ENCODE measurements at regions not wholly inside any gene's neighbourhood (a gene's known extent, or its start where the extent isn't known, plus 50 kb on each side); places are given as distances from the start of the nearest gene placed in this dataset.
"Not testable (repeated sequence)": the region's sequence is repeated elsewhere in the genome, so short reads cannot be mapped to it uniquely, and the experiment has no call there.

DNA sequence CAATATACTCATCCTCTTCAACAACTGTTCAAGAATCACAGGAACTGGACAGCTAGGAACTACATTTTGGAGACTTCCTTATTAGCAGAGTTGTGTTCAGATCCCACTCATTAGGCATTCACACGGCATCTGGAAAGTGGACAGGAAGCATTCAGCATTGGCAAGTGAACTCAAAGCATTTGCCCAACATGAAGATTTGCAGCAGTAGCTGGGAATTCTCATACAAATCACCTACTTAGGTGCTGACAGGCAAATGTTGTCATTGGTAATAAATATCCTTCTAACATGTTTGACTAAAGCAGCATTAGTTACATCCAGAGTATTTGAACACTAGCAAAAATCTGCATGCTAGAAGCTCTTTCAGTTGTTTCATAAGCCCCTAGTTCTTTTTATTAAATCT lies 350.8 kb downstream of the PTH2R start:
- POLR2A ChIA-PET (ENCODE audit: low non-redundant PET) = no interaction called here
- intact Hi-C loops (cut with micrococcal nuclease; ENCODE audit: unreplicated experiment) = no loop called here
- Histone ChIP-seq H3K4me3 (ENCODE audit: low read depth, low read length, poor library complexity, severe bottlenecking) (no peak overlapping the region), H3K27ac (ENCODE audit: low read depth, low read length, poor library complexity, severe bottlenecking) (no peak overlapping the region), H3K4me1 (ENCODE audit: insufficient read depth, low read length, poor library complexity, severe bottlenecking) (no peaks in the 10 kb centered on the region), H3K36me3 (ENCODE audit: insufficient read depth, low read length, poor library complexity, severe bottlenecking) (no peaks in the 10 kb centered on the region), H3K27me3 (replicated peaks; ENCODE audit: insufficient read depth, low read depth, low read length, poor library complexity) (no peaks in the 10 kb centered on the region), H3K9me3 (ENCODE audit: low read depth, low read length, poor library complexity, severe bottlenecking) (peaks cover 4% of the 10 kb centered on the region)
- CTCF ChIA-PET = no interaction called here
- TF ChIP-seq EZH2 (IDR thresholded peaks at IDR 0.05; ENCODE audit: borderline replicate concordance, low read depth, low read length, poor library complexity, severe bottlenecking) = no peak
- TF ChIP-seq, protein P1, sequence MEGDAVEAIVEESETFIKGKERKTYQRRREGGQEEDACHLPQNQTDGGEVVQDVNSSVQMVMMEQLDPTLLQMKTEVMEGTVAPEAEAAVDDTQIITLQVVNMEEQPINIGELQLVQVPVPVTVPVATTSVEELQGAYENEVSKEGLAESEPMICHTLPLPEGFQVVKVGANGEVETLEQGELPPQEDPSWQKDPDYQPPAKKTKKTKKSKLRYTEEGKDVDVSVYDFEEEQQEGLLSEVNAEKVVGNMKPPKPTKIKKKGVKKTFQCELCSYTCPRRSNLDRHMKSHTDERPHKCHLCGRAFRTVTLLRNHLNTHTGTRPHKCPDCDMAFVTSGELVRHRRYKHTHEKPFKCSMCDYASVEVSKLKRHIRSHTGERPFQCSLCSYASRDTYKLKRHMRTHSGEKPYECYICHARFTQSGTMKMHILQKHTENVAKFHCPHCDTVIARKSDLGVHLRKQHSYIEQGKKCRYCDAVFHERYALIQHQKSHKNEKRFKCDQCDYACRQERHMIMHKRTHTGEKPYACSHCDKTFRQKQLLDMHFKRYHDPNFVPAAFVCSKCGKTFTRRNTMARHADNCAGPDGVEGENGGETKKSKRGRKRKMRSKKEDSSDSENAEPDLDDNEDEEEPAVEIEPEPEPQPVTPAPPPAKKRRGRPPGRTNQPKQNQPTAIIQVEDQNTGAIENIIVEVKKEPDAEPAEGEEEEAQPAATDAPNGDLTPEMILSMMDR (conservative IDR thresholded peaks at IDR 0.05; ENCODE audit: low read depth, low read length) = no peak
- DNase-seq (ENCODE audit: low spot score) = no peak
- no TSS peak for BruUV-seq (replicated peaks)

DNA sequence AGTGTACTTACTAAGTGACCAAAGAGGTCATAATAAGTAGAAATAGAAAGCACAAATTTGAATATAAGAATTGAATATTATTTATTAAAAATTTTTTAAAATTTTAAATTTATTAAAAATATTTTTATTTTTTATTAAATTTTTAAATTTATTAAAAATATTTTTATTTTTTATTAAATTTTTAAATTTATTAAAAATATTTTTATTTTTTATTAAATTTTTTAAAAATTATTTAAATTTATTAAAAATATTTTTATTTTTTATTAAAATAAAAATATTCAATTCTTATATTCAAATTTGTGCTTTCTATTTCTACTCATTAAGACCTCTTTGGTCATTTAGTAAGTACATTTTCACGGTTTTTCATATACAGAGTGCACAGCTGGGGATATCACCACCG lies 366.5 kb downstream of the PTH2R start:
- BruUV-seq (replicated peaks); H3K4me3 ChIP-seq (ENCODE audit: low read depth, low read length, poor library complexity, severe bottlenecking); DNase-seq (ENCODE audit: low spot score); intact Hi-C loops (cut with micrococcal nuclease; ENCODE audit: unreplicated experiment); H3K27ac ChIP-seq (ENCODE audit: low read depth, low read length, poor library complexity, severe bottlenecking); H3K27me3 ChIP-seq (replicated peaks; ENCODE audit: insufficient read depth, low read depth, low read length, poor library complexity); H3K36me3 ChIP-seq (ENCODE audit: insufficient read depth, low read length, poor library complexity, severe bottlenecking); H3K4me1 ChIP-seq (ENCODE audit: insufficient read depth, low read length, poor library complexity, severe bottlenecking); POLR2A ChIA-PET (ENCODE audit: low non-redundant PET); CTCF ChIA-PET; H3K9me3 ChIP-seq (ENCODE audit: low read depth, low read length, poor library complexity, severe bottlenecking): not testable (repeated sequence)

DNA sequence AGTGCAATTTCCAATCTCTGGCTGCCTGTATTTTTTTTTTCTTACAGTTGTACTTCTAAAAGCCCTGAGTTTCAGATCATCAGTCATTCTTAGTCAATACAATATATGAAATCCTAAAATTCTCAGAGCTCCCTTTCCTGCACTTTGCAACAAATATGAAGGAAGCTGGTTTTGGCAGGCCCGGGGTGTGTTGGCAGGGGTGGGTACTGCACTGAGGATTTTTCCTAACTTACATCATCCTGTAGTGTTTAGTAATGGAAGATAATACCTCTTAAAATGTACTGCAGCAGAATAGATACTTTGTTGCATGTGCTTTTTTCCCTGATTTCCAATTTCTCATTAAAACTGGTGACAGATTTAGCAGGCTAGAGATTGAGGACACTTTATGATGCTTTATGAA lies 374.6 kb downstream of the PTH2R start:
- Histone ChIP-seq H3K36me3 (ENCODE audit: insufficient read depth, low read length, poor library complexity, severe bottlenecking) (no peaks in the 10 kb centered on the region), H3K4me3 (ENCODE audit: low read depth, low read length, poor library complexity, severe bottlenecking) (no peak overlapping the region), H3K27ac (ENCODE audit: low read depth, low read length, poor library complexity, severe bottlenecking) (no peak overlapping the region), H3K27me3 (replicated peaks; ENCODE audit: insufficient read depth, low read depth, low read length, poor library complexity) (no peaks in the 10 kb centered on the region), H3K9me3 (ENCODE audit: low read depth, low read length, poor library complexity, severe bottlenecking) (no peaks in the 10 kb centered on the region), H3K4me1 (ENCODE audit: insufficient read depth, low read length, poor library complexity, severe bottlenecking) (no peaks in the 10 kb centered on the region)
- no peak for TF ChIP-seq EZH2 (IDR thresholded peaks at IDR 0.05; ENCODE audit: borderline replicate concordance, low read depth, low read length, poor library complexity, severe bottlenecking)
- TF ChIP-seq, protein P1 (conservative IDR thresholded peaks at IDR 0.05; ENCODE audit: low read depth, low read length) = no peak
- intact Hi-C loops (cut with micrococcal nuclease; ENCODE audit: unreplicated experiment) = no loop called here
- ChIA-PET POLR2A (ENCODE audit: low non-redundant PET) (no interaction called here), CTCF (no interaction called here)
- no TSS peak for BruUV-seq (replicated peaks)
- DNase-seq (ENCODE audit: low spot score) = no peak

DNA sequence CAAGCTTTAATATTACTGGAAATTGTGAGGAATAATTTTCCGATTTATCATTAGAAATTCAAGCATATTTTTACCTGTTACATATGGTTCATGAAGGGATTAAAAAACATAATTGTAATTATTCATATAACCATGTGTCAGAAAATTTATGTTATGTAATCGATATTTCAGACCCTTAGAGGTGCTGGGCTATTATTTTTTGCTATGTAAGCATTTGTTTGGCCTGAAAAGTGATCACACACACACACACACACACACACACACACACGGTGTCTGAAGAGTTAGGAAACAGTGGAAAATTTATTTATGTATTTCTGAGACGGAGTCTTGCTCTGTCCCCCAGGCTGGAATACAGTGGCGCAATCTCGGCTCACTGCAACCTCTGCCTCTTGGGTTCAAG lies 375.5 kb downstream of the PTH2R start:
- Histone ChIP-seq H3K4me3 (ENCODE audit: low read depth, low read length, poor library complexity, severe bottlenecking) (no peak overlapping the region), H3K27me3 (replicated peaks; ENCODE audit: insufficient read depth, low read depth, low read length, poor library complexity) (no peaks in the 10 kb centered on the region), H3K27ac (ENCODE audit: low read depth, low read length, poor library complexity, severe bottlenecking) (no peak overlapping the region), H3K4me1 (ENCODE audit: insufficient read depth, low read length, poor library complexity, severe bottlenecking) (no peaks in the 10 kb centered on the region), H3K36me3 (ENCODE audit: insufficient read depth, low read length, poor library complexity, severe bottlenecking) (no peaks in the 10 kb centered on the region), H3K9me3 (ENCODE audit: low read depth, low read length, poor library complexity, severe bottlenecking) (no peaks in the 10 kb centered on the region)
- intact Hi-C loops (cut with micrococcal nuclease; ENCODE audit: unreplicated experiment) = no loop called here
- TF ChIP-seq, protein P1 (conservative IDR thresholded peaks at IDR 0.05; ENCODE audit: low read depth, low read length) = no peak
- no peak for TF ChIP-seq EZH2 (IDR thresholded peaks at IDR 0.05; ENCODE audit: borderline replicate concordance, low read depth, low read length, poor library complexity, severe bottlenecking)
- no peak for DNase-seq (ENCODE audit: low spot score)
- POLR2A ChIA-PET (ENCODE audit: low non-redundant PET) = no interaction called here
- BruUV-seq (replicated peaks) = no TSS peak
- CTCF ChIA-PET = no interaction called here

Data from A673 (cell line).